ENCODE measurements at regions not wholly inside any gene's neighbourhood (a gene's known extent, or its start where the extent isn't known, plus 50 kb on each side); places are given as distances from the start of the nearest gene placed in this dataset.

DNA sequence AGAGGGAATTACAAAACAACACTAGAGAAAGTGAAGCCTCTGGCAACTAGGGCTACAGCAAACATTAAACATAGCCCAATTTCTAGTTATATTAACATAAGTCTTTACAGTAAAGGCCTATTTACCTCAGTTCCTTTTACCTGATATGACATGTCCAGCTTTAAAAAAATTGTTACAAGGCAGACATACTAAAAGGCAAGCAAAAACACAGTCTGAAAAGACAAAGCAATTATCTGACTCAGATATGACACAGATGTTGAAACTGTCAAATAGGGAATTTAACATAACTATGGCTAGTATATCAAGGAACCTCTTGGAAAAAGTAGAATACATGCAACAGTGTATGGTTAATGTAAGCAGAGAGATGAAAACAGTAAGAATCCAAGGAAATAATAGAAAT is 238.6 kb downstream of the RAP2B start:
- TF ChIP-seq, protein P1, sequence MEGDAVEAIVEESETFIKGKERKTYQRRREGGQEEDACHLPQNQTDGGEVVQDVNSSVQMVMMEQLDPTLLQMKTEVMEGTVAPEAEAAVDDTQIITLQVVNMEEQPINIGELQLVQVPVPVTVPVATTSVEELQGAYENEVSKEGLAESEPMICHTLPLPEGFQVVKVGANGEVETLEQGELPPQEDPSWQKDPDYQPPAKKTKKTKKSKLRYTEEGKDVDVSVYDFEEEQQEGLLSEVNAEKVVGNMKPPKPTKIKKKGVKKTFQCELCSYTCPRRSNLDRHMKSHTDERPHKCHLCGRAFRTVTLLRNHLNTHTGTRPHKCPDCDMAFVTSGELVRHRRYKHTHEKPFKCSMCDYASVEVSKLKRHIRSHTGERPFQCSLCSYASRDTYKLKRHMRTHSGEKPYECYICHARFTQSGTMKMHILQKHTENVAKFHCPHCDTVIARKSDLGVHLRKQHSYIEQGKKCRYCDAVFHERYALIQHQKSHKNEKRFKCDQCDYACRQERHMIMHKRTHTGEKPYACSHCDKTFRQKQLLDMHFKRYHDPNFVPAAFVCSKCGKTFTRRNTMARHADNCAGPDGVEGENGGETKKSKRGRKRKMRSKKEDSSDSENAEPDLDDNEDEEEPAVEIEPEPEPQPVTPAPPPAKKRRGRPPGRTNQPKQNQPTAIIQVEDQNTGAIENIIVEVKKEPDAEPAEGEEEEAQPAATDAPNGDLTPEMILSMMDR (conservative IDR thresholded peaks at IDR 0.05 in 1 of 2, IDR thresholded peaks at IDR 0.05 in 1 of 2; ENCODE audit: low read depth in 1 of 2, low read length in 2 of 2): no peak
- TF ChIP-seq EZH2 (IDR thresholded peaks at IDR 0.05; ENCODE audit: low read length, missing control alignments): no peak

Data from fibroblast of lung (primary cell).